ENCODE measurements at regions not wholly inside any gene's neighbourhood (a gene's known extent, or its start where the extent isn't known, plus 50 kb on each side); places are given as distances from the start of the nearest gene placed in this dataset.

DNA sequence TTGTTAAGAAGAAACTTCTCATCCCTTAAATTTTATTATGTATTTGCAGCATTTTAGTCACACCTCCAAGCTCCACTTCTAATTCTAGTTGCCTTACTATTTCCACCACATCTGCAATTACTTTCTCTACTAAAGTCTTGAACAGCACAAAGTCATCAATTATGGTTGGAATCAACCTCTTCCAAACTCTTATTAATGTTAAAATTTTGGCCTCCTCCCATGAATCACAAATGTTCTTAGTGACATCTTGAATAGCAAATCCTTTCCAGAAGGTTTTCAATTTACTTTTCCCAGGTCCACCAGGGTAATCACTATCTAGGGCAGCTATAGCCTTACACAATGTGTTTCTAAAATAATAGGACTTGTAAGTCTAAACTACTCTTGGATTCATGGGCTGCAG, 126.3 kb upstream of the POM121L12 start:
- Histone ChIP-seq H3K4me1 (ENCODE audit: control insufficient read depth, insufficient read depth, low read length) (no peaks in the 10 kb centered on the region), H4K8ac (ENCODE audit: low read depth in 2 of 2, low read length in 2 of 2) (no peak overlapping the region), H2AFZ (replicated peaks; ENCODE audit: low read length, poor library complexity) (no peak overlapping the region), H3K4me3 (ENCODE audit: insufficient read depth, low read depth, low read length) (no peak overlapping the region), H3K23ac (ENCODE audit: low read depth, low read length) (no peak overlapping the region), H4K91ac (ENCODE audit: insufficient read depth, low read depth, low read length) (no peak overlapping the region), H3K4me2 (ENCODE audit: low read depth, low read length) (no peak overlapping the region), H4K20me1 (ENCODE audit: insufficient read depth, low read length) (no peaks in the 10 kb centered on the region), H3K36me3 (ENCODE audit: control insufficient read depth, insufficient read depth, low read length) (no peaks in the 10 kb centered on the region), H3K18ac (ENCODE audit: low read depth, low read length) (no peak overlapping the region), H2AK5ac (ENCODE audit: low read depth, low read length) (no peak overlapping the region), H2BK120ac (ENCODE audit: low read depth, low read length) (no peak overlapping the region), H3K9me3 (ENCODE audit: control insufficient read depth, insufficient read depth, low read length) (peaks cover 12% of the 10 kb centered on the region), H3K56ac (ENCODE audit: extremely low read depth, insufficient read depth, low read length) (no peak overlapping the region), H3K14ac (replicated peaks; ENCODE audit: low read depth, low read length) (no peak overlapping the region), H3K27me3 (ENCODE audit: control insufficient read depth, insufficient read depth, low read length) (no peaks in the 10 kb centered on the region), H2BK15ac (ENCODE audit: low read depth, low read length) (no peak overlapping the region), H4K5ac (ENCODE audit: low read depth, low read length) (no peak overlapping the region), H2BK20ac (ENCODE audit: low read depth, low read length) (no peak overlapping the region), H3K4ac (ENCODE audit: low read depth, low read length) (no peak overlapping the region), H3K9me1 (ENCODE audit: insufficient read depth, low read length) (no peaks in the 10 kb centered on the region), H2AK9ac (replicated peaks; ENCODE audit: low read depth, low read length, poor library complexity) (no peak overlapping the region), H3K79me1 (ENCODE audit: low read depth in 1 of 2, low read length in 2 of 2) (no peaks in the 10 kb centered on the region), H2BK5ac (ENCODE audit: low read depth, low read length, poor library complexity, severe bottlenecking) (no peak overlapping the region), H3K9ac (ENCODE audit: low read depth, low read length) (no peak overlapping the region), H3K27ac (ENCODE audit: insufficient read depth, low read length) (no peak overlapping the region)
- no TSS peak for BruUV-seq (replicated peaks)
- dilution Hi-C loops (cut with HindIII; ENCODE audit: low sequenced_read_pairs, unreplicated experiment), result no loop called here
- in situ Hi-C loops (cut with MboI; ENCODE audit: low sequenced_read_pairs), result no loop called here
- CTCF ChIA-PET, result no interaction called here
- ATAC-seq (ENCODE audit: low read depth) (no peak), DNase-seq (no peak)
- POLR2A ChIA-PET (ENCODE audit: unreplicated experiment), result no interaction called here
- TF ChIP-seq CTCF (conservative IDR thresholded peaks at IDR 0.05; ENCODE audit: low read depth, low read length), result no peak
- no peak for TF ChIP-seq CEBPB (IDR thresholded peaks at IDR 0.05; ENCODE audit: low read depth, low read length)
- no peak for TF ChIP-seq ELK1 (IDR thresholded peaks at IDR 0.05; ENCODE audit: borderline replicate concordance, low read depth, low read length)
- TF ChIP-seq FOS (IDR thresholded peaks at IDR 0.05; ENCODE audit: low read depth, low read length), result no peak
- no peak for TF ChIP-seq MAZ (IDR thresholded peaks at IDR 0.05; ENCODE audit: borderline replicate concordance, low read depth, low read length)
- no peak for TF ChIP-seq NFE2L2 (IDR thresholded peaks at IDR 0.05; ENCODE audit: low read depth, low read length)
- TF ChIP-seq CHD1 (IDR thresholded peaks at IDR 0.05; ENCODE audit: low read depth, low read length), result no peak
- TF ChIP-seq SMC3 (IDR thresholded peaks at IDR 0.05; ENCODE audit: low read depth, low read length), result no peak
- no peak for TF ChIP-seq RAD21 (IDR thresholded peaks at IDR 0.05; ENCODE audit: low read length)
- no peak for TF ChIP-seq RFX5 (IDR thresholded peaks at IDR 0.05; ENCODE audit: low read depth, low read length)
- no peak for TF ChIP-seq USF2 (IDR thresholded peaks at IDR 0.05; ENCODE audit: low read depth, low read length)
- TF ChIP-seq MXI1 (IDR thresholded peaks at IDR 0.05; ENCODE audit: borderline replicate concordance, low read depth, low read length), result no peak
- TF ChIP-seq RCOR1 (IDR thresholded peaks at IDR 0.05; ENCODE audit: insufficient replicate concordance, low read length), result no peak
- no peak for TF ChIP-seq BHLHE40 (IDR thresholded peaks at IDR 0.05; ENCODE audit: low read depth, low read length)
- TF ChIP-seq MAFK (IDR thresholded peaks at IDR 0.05; ENCODE audit: low read depth, low read length), result no peak
- no peak for TF ChIP-seq POLR2A (IDR thresholded peaks at IDR 0.05; ENCODE audit: low read depth, low read length)
- intact Hi-C loops (cut with micrococcal nuclease), result no loop called here
